Natural killer cell (primary cell): ENCODE measurements at regions not wholly inside any gene's neighbourhood (a gene's known extent, or its start where the extent isn't known, plus 50 kb on each side); places are given as distances from the start of the nearest gene placed in this dataset.

Source experiments
- ATAC-seq, 3 donors: fragments of 150-1000 bp in 2 of 3; fragments of 200-7000 bp in 1 of 3; cut with Tn5 transposase; 1 replicate in 1 of 3; 2 replicates in 2 of 3; pipeline ENCODE4 v1.10.0; 2021; ENCODE audit warnings: mild to moderate bottlenecking in 2 of 3, moderate library complexity in 2 of 3
- DNase-seq, 2 donors: peaks; one replicate each; pipeline versions ENCODE4 v3.0.0 to v3.0.0-alpha.2; 2013 to 2021; ENCODE audit warnings: mixed read lengths in 1 of 2
- H3K27ac ChIP-seq: one replicate; pipeline ENCODE4 v1.5.1; 2013; ENCODE audit warnings: mild to moderate bottlenecking, low read length
- H3K27me3 ChIP-seq: one replicate; pipeline ENCODE4 v1.6.1; 2013; ENCODE audit warnings: low read length; ENCODE audit not compliant: control insufficient read depth, insufficient read depth
- H3K36me3 ChIP-seq: one replicate; pipeline ENCODE4 v1.6.1; 2013; ENCODE audit warnings: low read length; ENCODE audit not compliant: control insufficient read depth, insufficient read depth
- H3K4me1 ChIP-seq: one replicate; pipeline ENCODE4 v1.6.1; 2013; ENCODE audit warnings: low read length; ENCODE audit not compliant: control insufficient read depth, insufficient read depth
- H3K4me3 ChIP-seq: one replicate; pipeline ENCODE4 v1.5.1; 2013; ENCODE audit warnings: low read length
- H3K9me3 ChIP-seq: one replicate; pipeline ENCODE4 v1.6.1; 2013; ENCODE audit warnings: low read length; ENCODE audit not compliant: control insufficient read depth, insufficient read depth
- H3K27ac Mint-ChIP-seq, 2 donors: one replicate each; pipeline ENCODE4 v1.8.0; 2022; ENCODE audit warnings: mild to moderate bottlenecking in 2 of 2, mixed read lengths in 2 of 2, moderate library complexity in 1 of 2
- H3K27me3 Mint-ChIP-seq, 2 donors: one replicate each; pipeline ENCODE4 v1.8.0; 2022; ENCODE audit warnings: low read depth in 2 of 2, mixed read lengths in 2 of 2
- H3K36me3 Mint-ChIP-seq: one replicate; pipeline ENCODE4 v1.8.0; 2022; ENCODE audit warnings: mixed read lengths
- H3K4me1 Mint-ChIP-seq, 2 donors: one replicate each; pipeline ENCODE4 v1.8.0; 2022; ENCODE audit warnings: mixed read lengths in 2 of 2
- H3K4me3 Mint-ChIP-seq: one replicate; pipeline ENCODE4 v1.8.0; 2022; ENCODE audit warnings: mild to moderate bottlenecking, moderate library complexity, mixed read lengths
- H3K9me3 Mint-ChIP-seq, 2 donors: one replicate each; pipeline ENCODE4 v1.8.0; 2022; ENCODE audit warnings: mixed read lengths in 2 of 2
- CTCF ChIP-seq: fragments of 200-600 bp; IDR thresholded peaks from one replicate; pipeline ENCODE4 v1.8.0; 2022; ENCODE audit warnings: antibody characterized with exemption
- WGBS: methylation state at CpG from one replicate; pipeline ENCODE4 v1.1.7; 2013; ENCODE audit warnings: missing lambda C conversion rate; ENCODE audit not compliant: insufficient coverage; 5-methylcytosine and 5-hydroxymethylcytosine counted together
- intact Hi-C: fragments of 100-400 bp; cut with micrococcal nuclease; formaldehyde crosslinking; loops from one replicate; pipeline ENCODE4 v1.14.2; 2022

DNA sequence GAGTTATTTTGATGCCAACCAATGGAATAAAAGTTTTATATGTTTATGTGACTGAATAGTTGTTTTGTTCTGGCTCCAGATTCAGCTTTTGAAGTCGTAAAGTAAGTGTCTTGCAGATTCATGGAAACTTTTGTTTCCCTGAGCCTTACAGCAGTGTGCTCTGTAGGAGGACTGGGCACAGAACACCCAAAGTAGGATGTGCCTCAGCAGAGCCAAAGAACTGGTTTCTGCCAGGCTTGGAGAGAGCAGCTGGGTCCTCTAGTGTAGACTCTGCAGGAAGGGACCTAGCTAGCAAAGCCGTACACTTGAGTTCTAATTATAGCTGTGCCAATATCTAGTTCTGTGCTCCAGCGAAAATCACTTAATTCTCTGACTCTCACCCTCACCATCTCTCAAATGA is 261.2 kb upstream of the DNAJC19 start:
- Histone ChIP-seq H3K9me3 (no peaks in the 10 kb centered on the region), H3K27ac (no peak overlapping the region), H3K36me3 (no peaks in the 10 kb centered on the region), H3K4me1 (no peaks in the 10 kb centered on the region), H3K27me3 (no peaks in the 10 kb centered on the region), H3K4me3 (no peak overlapping the region)
- Mint-ChIP-seq H3K4me1 (no peaks in the 10 kb centered on the region), H3K27ac (no peak overlapping the region), H3K9me3 (peaks cover 3% of the 10 kb centered on the region in 2 donors), H3K4me3 (no peak overlapping the region), H3K27me3 (no peaks in the 10 kb centered on the region), H3K36me3 (no peaks in the 10 kb centered on the region)
- intact Hi-C loops, result no loop called here
- DNase-seq, result no peak
- ATAC-seq, result no peak
- WGBS, result 84% methylated on average over 3 of the region's 3 CpGs
- TF ChIP-seq CTCF, result no peak

GRCh38 chr3:181239441-181239840 is 249.9 kb upstream of the DNAJC19 start:
- no peak for TF ChIP-seq CTCF
- H3K4me3 ChIP-seq, result no peak overlapping the region
- Mint-ChIP-seq H3K4me1 (no peaks in the 10 kb centered on the region), H3K27ac (no peak overlapping the region), H3K36me3 (no peaks in the 10 kb centered on the region), H3K27me3 (no peaks in the 10 kb centered on the region), H3K9me3 (peaks cover 2 to 9% of the 10 kb centered on the region in 2 donors), H3K4me3 (no peak overlapping the region)
- H3K9me3 ChIP-seq, result no peaks in the 10 kb centered on the region
- no peaks in the 10 kb centered on the region for H3K27me3 ChIP-seq
- intact Hi-C loops, result no loop called here
- H3K27ac ChIP-seq, result no peak overlapping the region
- 94% methylated on average over 2 of the region's 2 CpGs for WGBS
- DNase-seq (no peak), ATAC-seq (no peak)
- H3K4me1 ChIP-seq, result no peaks in the 10 kb centered on the region
- no peaks in the 10 kb centered on the region for H3K36me3 ChIP-seq

DNA sequence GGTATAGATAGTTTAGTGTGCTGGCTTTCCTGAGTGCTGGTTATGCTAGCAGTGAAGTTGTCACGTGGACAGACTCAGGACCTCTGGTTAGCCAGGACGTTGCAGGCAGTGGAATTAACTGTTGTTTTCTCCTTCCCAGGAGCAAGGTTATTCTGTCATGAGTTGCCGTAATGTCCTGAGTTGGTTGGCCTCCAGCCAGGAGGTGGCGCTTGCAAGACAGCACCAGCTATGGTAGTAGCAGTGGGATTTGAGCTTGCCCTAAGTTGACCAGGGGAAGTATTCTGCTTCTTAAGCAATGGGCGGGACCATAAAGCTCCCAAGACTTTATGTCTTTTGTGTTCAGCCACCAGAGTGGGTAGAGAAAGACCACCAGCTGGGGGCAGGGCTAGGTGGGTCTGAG is 240.7 kb upstream of the DNAJC19 start:
- H3K9me3 Mint-ChIP-seq, result peaks cover 17 to 18% of the 10 kb centered on the region in 2 donors
- Histone ChIP-seq H3K9me3 (peaks cover 7% of the 10 kb centered on the region), H3K4me1 (no peaks in the 10 kb centered on the region), H3K36me3 (no peaks in the 10 kb centered on the region), H3K4me3 (no peak overlapping the region), H3K27ac (no peak overlapping the region), H3K27me3 (no peaks in the 10 kb centered on the region)
- no peaks in the 10 kb centered on the region for H3K4me1 Mint-ChIP-seq
- H3K27me3 Mint-ChIP-seq, result no peaks in the 10 kb centered on the region
- DNase-seq (no peak), ATAC-seq (no peak)
- TF ChIP-seq CTCF, result no peak
- H3K27ac Mint-ChIP-seq, result no peak overlapping the region
- 82% methylated on average over 5 of the region's 5 CpGs for WGBS
- H3K4me3 Mint-ChIP-seq, result no peak overlapping the region
- H3K36me3 Mint-ChIP-seq, result peaks cover 12% of the 10 kb centered on the region
- intact Hi-C loops, result no loop called here

- Histone ChIP-seq H3K27me3 (no peaks in the 10 kb centered on the region), H3K9me3 (no peaks in the 10 kb centered on the region), H3K4me1 (no peaks in the 10 kb centered on the region), H3K36me3 (no peaks in the 10 kb centered on the region), H3K4me3 (no peak overlapping the region), H3K27ac (no peak overlapping the region)
- ATAC-seq, result no peak
- DNase-seq, result no peak
- Mint-ChIP-seq H3K36me3 (no peaks in the 10 kb centered on the region), H3K27ac (no peak overlapping the region), H3K4me1 (no peaks in the 10 kb centered on the region), H3K4me3 (no peak overlapping the region), H3K27me3 (no peaks in the 10 kb centered on the region), H3K9me3 (peaks cover 2 to 4% of the 10 kb centered on the region in 2 donors)
- 64% methylated on average over 2 of the region's 2 CpGs for WGBS
- no peak for TF ChIP-seq CTCF
- intact Hi-C loops, result no loop called here
These were observed 223.8 kb upstream of the DNAJC19 start for GRCh38 chr3:181213347-181213746.
